ENCODE measurements at regions not wholly inside any gene's neighbourhood (a gene's known extent, or its start where the extent isn't known, plus 50 kb on each side); places are given as distances from the start of the nearest gene placed in this dataset.

DNA sequence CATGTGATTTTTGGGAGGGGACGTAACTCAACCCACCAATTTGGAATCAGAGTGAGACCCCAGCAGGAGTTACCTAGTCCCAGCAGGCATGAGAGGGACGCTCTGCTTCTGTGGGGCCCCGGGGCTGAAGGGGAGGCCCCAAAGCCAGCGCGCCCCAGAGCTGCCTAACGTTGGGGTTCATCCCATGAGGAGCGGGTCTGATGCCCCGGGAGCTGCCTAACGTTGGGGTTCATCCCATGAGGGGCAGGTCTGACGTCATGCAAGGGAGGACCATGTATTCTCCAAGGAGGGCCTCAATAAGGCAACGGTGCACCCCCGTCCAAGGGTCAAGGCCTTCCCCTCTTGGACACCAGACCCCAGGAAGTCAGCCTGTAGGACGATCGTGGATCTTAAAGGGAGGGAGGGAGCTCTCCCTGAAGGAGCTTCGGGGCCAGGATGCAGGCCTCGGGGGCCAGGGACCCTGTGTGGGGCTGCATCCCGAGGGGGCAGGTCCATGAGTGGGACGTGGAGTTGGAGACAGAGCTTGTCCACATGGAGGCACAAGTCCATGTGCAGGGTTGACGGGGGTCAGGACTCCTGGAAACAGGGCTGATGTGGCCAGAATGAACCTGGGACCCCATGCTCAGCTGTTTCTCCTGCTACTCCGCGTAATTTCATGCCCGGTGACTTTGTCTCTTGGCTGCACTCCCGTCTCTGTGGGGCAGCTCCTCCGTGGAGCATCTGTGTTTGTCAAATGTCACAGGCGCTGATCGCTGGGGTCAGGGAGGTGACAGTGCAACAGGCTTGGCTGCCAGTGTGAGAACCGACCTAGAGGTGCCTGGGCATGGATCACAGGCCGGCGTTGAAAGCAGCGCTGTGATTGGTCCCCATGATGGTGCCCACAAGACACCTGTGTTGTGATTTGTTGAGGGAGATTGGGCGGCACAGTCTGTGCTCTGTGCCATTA, 1029.1 kb downstream of the BRD1 start:
- Histone ChIP-seq H3K9me3 (ENCODE audit: low read length) (no peaks in the 10 kb centered on the region), H3K36me3 (ENCODE audit: insufficient read depth, low read length) (no peaks in the 10 kb centered on the region), H3K4me3 (ENCODE audit: low read length) (no peak overlapping the region), H3K27ac (ENCODE audit: low read depth, low read length) (no peak overlapping the region), H3K27me3 (ENCODE audit: insufficient read depth, low read length, poor library complexity, severe bottlenecking) (no peaks in the 10 kb centered on the region), H3K4me1 (ENCODE audit: insufficient read depth, low read length) (no peaks in the 10 kb centered on the region)
- ChIA-PET POLR2A (no interaction called here), CTCF (no interaction called here)
- Mint-ChIP-seq H3K27ac (no peak overlapping the region), H3K27me3 (peaks cover 0 to 3% of the 10 kb centered on the region in 2 donors), H3K4me3 (no peak overlapping the region), H3K36me3 (no peaks in the 10 kb centered on the region), H3K4me1 (no peaks in the 10 kb centered on the region), H3K9me3 (peaks cover 0 to 1% (median 0%) of the 10 kb centered on the region in 5 donors)
- no peak for DNase-seq

- Histone ChIP-seq H3K4me3 (ENCODE audit: low read length) (no peak overlapping the region), H3K9me3 (ENCODE audit: low read length) (no peaks in the 10 kb centered on the region), H3K27me3 (ENCODE audit: insufficient read depth, low read length, poor library complexity, severe bottlenecking) (no peaks in the 10 kb centered on the region), H3K27ac (ENCODE audit: low read depth, low read length) (no peak overlapping the region), H3K4me1 (ENCODE audit: insufficient read depth, low read length) (no peaks in the 10 kb centered on the region), H3K36me3 (ENCODE audit: insufficient read depth, low read length) (no peaks in the 10 kb centered on the region)
- Mint-ChIP-seq H3K4me1 (no peaks in the 10 kb centered on the region), H3K27ac (no peak overlapping the region), H3K4me3 (no peak overlapping the region), H3K36me3 (no peaks in the 10 kb centered on the region), H3K9me3 (peaks cover 0 to 1% (median 0%) of the 10 kb centered on the region in 5 donors), H3K27me3 (peaks cover 0 to 3% of the 10 kb centered on the region in 2 donors)
- CTCF ChIA-PET, result no interaction called here
- POLR2A ChIA-PET, result no interaction called here
- no peak for DNase-seq
Observed at GRCh38 chr22:48797731-48798130, 1029.9 kb downstream of the BRD1 start.

DNA sequence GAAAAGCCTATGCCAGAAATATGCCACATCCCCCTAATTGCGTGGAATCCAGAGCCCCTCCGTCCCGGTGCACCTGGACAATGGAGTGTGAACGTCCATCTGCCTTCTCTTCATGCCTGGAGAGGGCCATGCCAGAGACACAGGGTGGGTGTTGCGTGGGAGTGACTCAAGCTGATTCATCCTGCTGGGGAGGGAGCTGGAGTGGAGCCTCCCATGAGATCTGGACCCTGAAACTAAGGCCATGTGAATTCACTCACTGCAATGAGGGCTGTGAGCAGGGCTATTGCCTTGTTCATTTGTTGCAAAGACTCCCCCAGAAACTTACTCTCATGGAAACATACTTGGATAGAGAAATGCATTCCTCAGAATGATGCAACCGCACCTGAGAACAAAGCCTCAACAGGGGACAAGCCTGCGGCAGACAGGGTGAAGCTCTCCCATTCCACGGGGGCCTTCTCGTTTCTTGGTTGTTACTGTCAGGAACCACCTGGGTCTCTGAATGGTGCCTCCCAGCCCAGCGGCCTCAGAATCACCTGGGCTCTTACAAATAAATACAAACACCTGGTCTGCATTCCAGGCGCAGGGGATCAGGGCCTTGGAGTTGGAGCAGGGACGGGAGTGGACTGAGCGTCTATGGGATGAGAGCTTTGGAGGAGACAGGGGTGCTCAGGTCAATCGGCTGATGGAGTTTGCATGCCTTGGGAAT, 1031.2 kb downstream of the BRD1 start:
- Histone ChIP-seq H3K9me3 (ENCODE audit: low read length) (no peaks in the 10 kb centered on the region), H3K27ac (ENCODE audit: low read depth, low read length) (no peak overlapping the region), H3K36me3 (ENCODE audit: insufficient read depth, low read length) (no peaks in the 10 kb centered on the region), H3K4me1 (ENCODE audit: insufficient read depth, low read length) (no peaks in the 10 kb centered on the region), H3K4me3 (ENCODE audit: low read length) (no peak overlapping the region), H3K27me3 (ENCODE audit: insufficient read depth, low read length, poor library complexity, severe bottlenecking) (no peaks in the 10 kb centered on the region)
- DNase-seq, result no peak
- Mint-ChIP-seq H3K27me3 (peaks cover 0 to 3% of the 10 kb centered on the region in 2 donors), H3K4me3 (no peak overlapping the region), H3K36me3 (no peaks in the 10 kb centered on the region), H3K27ac (no peak overlapping the region), H3K9me3 (peaks cover 0 to 1% (median 0%) of the 10 kb centered on the region in 5 donors), H3K4me1 (no peaks in the 10 kb centered on the region)
- CTCF ChIA-PET, result no interaction called here
- POLR2A ChIA-PET, result no interaction called here

DNA sequence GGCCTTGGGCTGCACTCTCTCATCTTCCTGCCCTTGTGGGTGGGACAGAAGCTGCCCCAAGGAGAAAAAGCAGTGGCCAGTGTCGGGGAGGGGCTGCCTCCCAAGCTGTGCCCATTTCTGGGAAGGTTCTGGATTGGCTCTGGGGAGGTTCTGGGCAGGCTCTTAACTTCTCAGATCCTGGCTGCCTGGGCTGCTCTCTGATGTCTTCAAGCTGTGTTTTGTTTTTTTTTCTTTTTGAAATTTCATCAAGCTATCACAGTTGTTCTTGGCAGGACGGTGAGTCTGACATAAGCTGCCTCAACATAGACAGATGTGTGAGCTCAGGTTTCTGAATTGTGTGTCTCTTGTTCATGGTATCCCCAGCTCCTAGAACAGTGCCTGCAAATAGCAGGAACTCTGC, 1032.0 kb downstream of the BRD1 start:
- Mint-ChIP-seq H3K4me3 (no peak overlapping the region), H3K27me3 (peaks cover 0 to 3% of the 10 kb centered on the region in 2 donors), H3K4me1 (no peaks in the 10 kb centered on the region), H3K9me3 (peaks cover 0 to 4% (median 0%) of the 10 kb centered on the region in 5 donors), H3K27ac (no peak overlapping the region), H3K36me3 (no peaks in the 10 kb centered on the region)
- no peak overlapping the region for H3K27ac ChIP-seq (ENCODE audit: low read depth, low read length)
- no peaks in the 10 kb centered on the region for H3K4me1 ChIP-seq (ENCODE audit: insufficient read depth, low read length)
- DNase-seq, result no peak
- no peaks in the 10 kb centered on the region for H3K27me3 ChIP-seq (ENCODE audit: insufficient read depth, low read length, poor library complexity, severe bottlenecking)
- H3K9me3 ChIP-seq (ENCODE audit: low read length), result no peaks in the 10 kb centered on the region
- no peak overlapping the region for H3K4me3 ChIP-seq (ENCODE audit: low read length)
- ChIA-PET CTCF (no interaction called here), POLR2A (no interaction called here)
- H3K36me3 ChIP-seq (ENCODE audit: insufficient read depth, low read length), result no peaks in the 10 kb centered on the region

DNA sequence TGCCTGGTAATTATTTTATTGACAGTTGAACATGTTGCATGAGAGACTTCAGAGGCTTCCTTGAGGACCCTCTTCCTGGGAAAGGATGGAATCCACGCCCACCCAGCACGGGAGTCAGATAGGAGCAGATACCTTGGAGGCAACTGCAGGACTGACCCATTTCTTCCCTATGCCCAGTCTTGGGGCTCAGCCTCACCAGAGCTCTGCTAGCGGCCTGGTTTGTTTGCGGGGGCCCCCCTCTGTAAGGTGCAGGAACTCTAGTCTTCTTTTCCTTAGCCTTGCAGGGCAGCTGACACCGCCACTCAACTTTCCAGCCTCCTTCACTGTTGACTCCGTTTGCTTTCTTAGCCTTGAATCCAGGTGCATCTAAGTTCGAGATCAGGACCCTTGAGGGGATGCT, 1032.8 kb downstream of the BRD1 start:
- H3K27ac Mint-ChIP-seq, result no peak overlapping the region
- peaks cover 0 to 4% (median 0%) of the 10 kb centered on the region in 5 donors for H3K9me3 Mint-ChIP-seq
- DNase-seq, result no peak
- no peaks in the 10 kb centered on the region for H3K36me3 Mint-ChIP-seq
- Histone ChIP-seq H3K27me3 (ENCODE audit: insufficient read depth, low read length, poor library complexity, severe bottlenecking) (no peaks in the 10 kb centered on the region), H3K36me3 (ENCODE audit: insufficient read depth, low read length) (no peaks in the 10 kb centered on the region), H3K4me1 (ENCODE audit: insufficient read depth, low read length) (no peaks in the 10 kb centered on the region), H3K4me3 (ENCODE audit: low read length) (no peak overlapping the region), H3K9me3 (ENCODE audit: low read length) (no peaks in the 10 kb centered on the region), H3K27ac (ENCODE audit: low read depth, low read length) (no peak overlapping the region)
- H3K4me3 Mint-ChIP-seq, result no peak overlapping the region
- no peaks in the 10 kb centered on the region for H3K4me1 Mint-ChIP-seq
- peaks cover 0 to 3% of the 10 kb centered on the region in 2 donors for H3K27me3 Mint-ChIP-seq
- POLR2A ChIA-PET, result no interaction called here
- CTCF ChIA-PET, result no interaction called here

- no peak overlapping the region for H3K27ac ChIP-seq (ENCODE audit: low read depth, low read length)
- peaks cover 0 to 4% (median 0%) of the 10 kb centered on the region in 5 donors for H3K9me3 Mint-ChIP-seq
- no peaks in the 10 kb centered on the region for H3K27me3 ChIP-seq (ENCODE audit: insufficient read depth, low read length, poor library complexity, severe bottlenecking)
- no peak overlapping the region for H3K4me3 ChIP-seq (ENCODE audit: low read length)
- no peak overlapping the region for H3K27ac Mint-ChIP-seq
- no peak overlapping the region for H3K4me3 Mint-ChIP-seq
- CTCF ChIA-PET, result no interaction called here
- no peaks in the 10 kb centered on the region for H3K9me3 ChIP-seq (ENCODE audit: low read length)
- no peaks in the 10 kb centered on the region for H3K4me1 ChIP-seq (ENCODE audit: insufficient read depth, low read length)
- H3K4me1 Mint-ChIP-seq, result no peaks in the 10 kb centered on the region
- POLR2A ChIA-PET, result no interaction called here
- peaks cover 0 to 2% of the 10 kb centered on the region in 2 donors for H3K27me3 Mint-ChIP-seq
- DNase-seq, result no peak
- no peaks in the 10 kb centered on the region for H3K36me3 ChIP-seq (ENCODE audit: insufficient read depth, low read length)
- no peaks in the 10 kb centered on the region for H3K36me3 Mint-ChIP-seq
Observed at GRCh38 chr22:48793949-48794348, 1033.7 kb downstream of the BRD1 start.

DNA sequence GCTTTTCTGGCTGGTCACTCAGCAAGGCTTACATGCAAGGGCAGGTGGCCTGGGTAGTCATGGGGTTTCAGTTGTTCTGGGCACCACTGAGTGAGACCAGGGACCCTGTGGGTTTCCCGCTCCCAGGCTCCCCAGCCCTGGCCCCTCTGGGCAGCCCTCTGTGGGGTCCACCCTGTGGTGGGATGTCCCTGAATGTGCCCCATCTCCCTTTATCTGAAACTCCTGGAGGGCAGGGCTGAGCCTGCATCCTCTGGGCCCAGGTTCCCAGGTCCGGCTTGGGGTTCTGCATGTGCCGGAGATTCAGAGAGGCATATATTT, 1041.0 kb downstream of the BRD1 start:
- no peaks in the 10 kb centered on the region for H3K27me3 ChIP-seq (ENCODE audit: insufficient read depth, low read length, poor library complexity, severe bottlenecking)

DNA sequence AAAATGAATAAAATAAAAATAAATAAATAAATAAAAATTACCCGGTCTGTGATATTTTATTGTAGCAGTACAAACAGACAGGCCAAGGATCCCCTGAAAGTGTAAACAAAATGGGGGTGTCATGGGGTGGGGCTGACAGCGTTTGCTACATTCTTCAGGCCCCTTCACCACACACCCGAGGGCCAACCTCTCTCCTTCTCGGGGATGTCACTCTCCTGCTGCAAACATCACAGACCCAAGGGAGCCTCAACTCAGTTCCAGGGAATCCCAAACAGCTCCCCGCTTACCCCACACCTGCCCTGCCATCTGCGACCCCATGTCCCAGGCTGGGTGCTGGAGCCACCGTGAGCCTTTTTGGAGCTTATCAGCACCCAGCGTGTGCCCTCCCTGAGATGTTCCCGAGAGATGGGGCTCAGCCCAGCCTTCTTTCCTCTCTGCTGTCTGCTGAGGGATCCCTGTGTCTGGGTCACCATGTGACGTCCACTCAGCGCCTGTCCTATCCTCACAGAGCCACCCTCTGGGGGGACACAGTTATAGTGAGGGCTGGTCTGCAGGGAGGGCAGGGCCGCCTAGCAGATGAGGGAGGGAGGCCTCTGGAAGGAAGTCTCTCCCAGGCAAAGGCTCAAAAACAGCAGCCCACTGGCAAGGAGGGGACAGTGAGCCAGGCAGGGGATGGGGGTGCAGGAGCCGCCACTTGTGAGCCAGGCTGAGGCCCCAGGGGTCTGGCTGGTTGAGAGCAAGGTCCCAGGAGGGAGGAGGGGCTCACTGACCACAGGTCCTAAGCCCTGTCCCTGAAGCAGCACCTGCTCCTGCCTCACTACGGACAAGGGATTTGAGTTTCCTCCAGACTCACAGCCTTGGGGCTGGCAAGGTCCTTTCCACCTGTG, 1041.6 kb downstream of the BRD1 start:
- DNase-seq, result no peak
- Mint-ChIP-seq H3K9me3 (peaks cover 0 to under 1% (median 0%) of the 10 kb centered on the region in 5 donors), H3K27ac (peak overlapping the region in 1 of 8 donors; percentile 91), H3K4me3 (no peak overlapping the region), H3K36me3 (no peaks in the 10 kb centered on the region), H3K27me3 (peaks cover 0 to 5% of the 10 kb centered on the region in 2 donors), H3K4me1 (no peaks in the 10 kb centered on the region)
- no peak overlapping the region for H3K27ac ChIP-seq (ENCODE audit: low read depth, low read length)
- no peaks in the 10 kb centered on the region for H3K27me3 ChIP-seq (ENCODE audit: insufficient read depth, low read length, poor library complexity, severe bottlenecking)
- H3K9me3 ChIP-seq (ENCODE audit: low read length), result no peaks in the 10 kb centered on the region
- ChIA-PET POLR2A (no interaction called here), CTCF (no interaction called here)
- H3K4me1 ChIP-seq (ENCODE audit: insufficient read depth, low read length), result no peaks in the 10 kb centered on the region
- no peaks in the 10 kb centered on the region for H3K36me3 ChIP-seq (ENCODE audit: insufficient read depth, low read length)
- H3K4me3 ChIP-seq (ENCODE audit: low read length), result no peak overlapping the region

More for the DNA sequence above, 1041.0 kb downstream of the BRD1 start:
- Histone ChIP-seq H3K4me3 (ENCODE audit: low read length) (no peak overlapping the region), H3K27ac (ENCODE audit: low read depth, low read length) (no peak overlapping the region), H3K36me3 (ENCODE audit: insufficient read depth, low read length) (no peaks in the 10 kb centered on the region), H3K4me1 (ENCODE audit: insufficient read depth, low read length) (no peaks in the 10 kb centered on the region), H3K9me3 (ENCODE audit: low read length) (no peaks in the 10 kb centered on the region)
- ChIA-PET CTCF (no interaction called here), POLR2A (no interaction called here)
- peaks cover 0 to 5% of the 10 kb centered on the region in 2 donors for H3K27me3 Mint-ChIP-seq
- H3K4me1 Mint-ChIP-seq, result no peaks in the 10 kb centered on the region
- H3K9me3 Mint-ChIP-seq, result peaks cover 0 to 4% (median 0%) of the 10 kb centered on the region in 5 donors
- no peak overlapping the region for H3K27ac Mint-ChIP-seq
- no peak overlapping the region for H3K4me3 Mint-ChIP-seq
- DNase-seq, result no peak
- no peaks in the 10 kb centered on the region for H3K36me3 Mint-ChIP-seq

Data from CD8-positive, alpha-beta memory T cell (primary cell).